HUES6 (cell line): ENCODE measurements at regions not wholly inside any gene's neighbourhood (a gene's known extent, or its start where the extent isn't known, plus 50 kb on each side); places are given as distances from the start of the nearest gene placed in this dataset.
A peak's percentile ranks its signal among the peaks of the same experiment; 100 is the strongest.

Source experiments
- H3K27ac ChIP-seq: 2 replicates; pipeline ENCODE4 v1.7.0; 2013; ENCODE audit warnings: low read depth, mild to moderate bottlenecking, low read length, inconsistent platforms
- H3K27me3 ChIP-seq: 2 replicates; pipeline ENCODE4 v1.6.1; 2013; ENCODE audit warnings: low read length; ENCODE audit not compliant: control insufficient read depth, insufficient read depth
- H3K36me3 ChIP-seq: 2 replicates; pipeline ENCODE4 v1.6.1; 2013; ENCODE audit warnings: low read length; ENCODE audit not compliant: control insufficient read depth, insufficient read depth
- H3K4me1 ChIP-seq: 2 replicates; pipeline ENCODE4 v1.6.1; 2013; ENCODE audit warnings: low read length; ENCODE audit not compliant: control insufficient read depth, insufficient read depth
- H3K4me3 ChIP-seq: 2 replicates; pipeline ENCODE4 v1.5.1; 2013; ENCODE audit warnings: low read depth, low read length
- H3K9ac ChIP-seq: one replicate; pipeline ENCODE4 v1.6.1; 2013; ENCODE audit warnings: mild to moderate bottlenecking, low read length
- H3K9me3 ChIP-seq: 2 replicates; pipeline ENCODE4 v1.6.1; 2013; ENCODE audit warnings: low read depth, low read length; ENCODE audit not compliant: control insufficient read depth, insufficient read depth

GRCh38 chr2:188119112-188119838, 172.4 kb upstream of the GULP1 start:
- Histone ChIP-seq H3K27ac (no peak overlapping the region), H3K9me3 (no peaks in the 10 kb centered on the region), H3K4me3 (no peak overlapping the region), H3K9ac (no peak overlapping the region), H3K27me3 (no peaks in the 10 kb centered on the region), H3K36me3 (peaks cover 10% of the 10 kb centered on the region; the same call in 1 of the 2 replicates), H3K4me1 (no peaks in the 10 kb centered on the region)

- peak overlapping the region; percentile 53 for H3K4me3 ChIP-seq
- no peaks in the 10 kb centered on the region for H3K4me1 ChIP-seq
- no peaks in the 10 kb centered on the region; the same call in 1 of the 2 replicates for H3K36me3 ChIP-seq
- no peak overlapping the region for H3K27ac ChIP-seq
- no peaks in the 10 kb centered on the region for H3K27me3 ChIP-seq
- no peak overlapping the region for H3K9ac ChIP-seq
- no peaks in the 10 kb centered on the region for H3K9me3 ChIP-seq
Measured at GRCh38 chr2:188122985-188123384, 168.7 kb upstream of the GULP1 start.

GRCh38 chr2:188129677-188130076, 162.0 kb upstream of the GULP1 start:
- no peak overlapping the region for H3K9ac ChIP-seq
- H3K9me3 ChIP-seq: no peaks in the 10 kb centered on the region
- H3K4me3 ChIP-seq: no peak overlapping the region
- no peaks in the 10 kb centered on the region for H3K27me3 ChIP-seq
- H3K36me3 ChIP-seq: peaks cover 40% of the 10 kb centered on the region; the same call in 1 of the 2 replicates
- no peak overlapping the region for H3K27ac ChIP-seq
- no peaks in the 10 kb centered on the region for H3K4me1 ChIP-seq

GRCh38 chr2:188130317-188130716, 161.4 kb upstream of the GULP1 start:
- H3K9ac ChIP-seq: no peak overlapping the region
- H3K27me3 ChIP-seq: no peaks in the 10 kb centered on the region
- H3K27ac ChIP-seq: no peak overlapping the region
- H3K4me3 ChIP-seq: no peak overlapping the region
- H3K36me3 ChIP-seq: peaks cover 44% of the 10 kb centered on the region; the same call in 1 of the 2 replicates
- H3K9me3 ChIP-seq: no peaks in the 10 kb centered on the region
- no peaks in the 10 kb centered on the region for H3K4me1 ChIP-seq

- no peaks in the 10 kb centered on the region for H3K4me1 ChIP-seq
- peaks cover 48% of the 10 kb centered on the region; the same call in 1 of the 2 replicates for H3K36me3 ChIP-seq
- H3K4me3 ChIP-seq: no peak overlapping the region
- no peak overlapping the region for H3K9ac ChIP-seq
- H3K9me3 ChIP-seq: no peaks in the 10 kb centered on the region
- no peak overlapping the region for H3K27ac ChIP-seq
- no peaks in the 10 kb centered on the region for H3K27me3 ChIP-seq
Measured at GRCh38 chr2:188131281-188131680, 160.4 kb upstream of the GULP1 start.

GRCh38 chr2:188132385-188132784, 159.3 kb upstream of the GULP1 start:
- Histone ChIP-seq H3K27me3 (no peaks in the 10 kb centered on the region), H3K9ac (no peak overlapping the region), H3K27ac (no peak overlapping the region), H3K36me3 (peaks cover 58% of the 10 kb centered on the region; the same call in 1 of the 2 replicates), H3K4me3 (no peak overlapping the region), H3K9me3 (no peaks in the 10 kb centered on the region), H3K4me1 (no peaks in the 10 kb centered on the region)

- Histone ChIP-seq H3K27ac (no peak overlapping the region), H3K27me3 (no peaks in the 10 kb centered on the region), H3K36me3 (peaks cover 64% of the 10 kb centered on the region; the same call in 1 of the 2 replicates), H3K9ac (no peak overlapping the region), H3K4me3 (no peak overlapping the region), H3K9me3 (no peaks in the 10 kb centered on the region), H3K4me1 (no peaks in the 10 kb centered on the region)
Measured at GRCh38 chr2:188134241-188134640, 157.4 kb upstream of the GULP1 start.

GRCh38 chr2:188138313-188138712, 153.4 kb upstream of the GULP1 start:
- H3K9ac ChIP-seq: no peak overlapping the region
- H3K9me3 ChIP-seq: no peaks in the 10 kb centered on the region

GRCh38 chr2:188142088-188142487, 149.6 kb upstream of the GULP1 start:
- no peak overlapping the region for H3K27ac ChIP-seq
- H3K27me3 ChIP-seq: no peaks in the 10 kb centered on the region
- no peaks in the 10 kb centered on the region for H3K9me3 ChIP-seq
- no peak overlapping the region for H3K4me3 ChIP-seq
- H3K36me3 ChIP-seq: peaks cover 25% of the 10 kb centered on the region; the same call in 1 of the 2 replicates
- H3K9ac ChIP-seq: no peak overlapping the region
- H3K4me1 ChIP-seq: peaks cover 8% of the 10 kb centered on the region

More at GRCh38 chr2:188138313-188138712, 153.4 kb upstream of the GULP1 start:
- no peaks in the 10 kb centered on the region; the same call in 1 of the 2 replicates for H3K4me1 ChIP-seq
- no peaks in the 10 kb centered on the region for H3K27me3 ChIP-seq
- H3K36me3 ChIP-seq: peaks cover 31% of the 10 kb centered on the region; the same call in 1 of the 2 replicates
- no peak overlapping the region for H3K27ac ChIP-seq
- H3K4me3 ChIP-seq: no peak overlapping the region

- no peaks in the 10 kb centered on the region for H3K9me3 ChIP-seq
- H3K4me3 ChIP-seq: no peak overlapping the region
- peaks cover 21% of the 10 kb centered on the region; the same call in 1 of the 2 replicates for H3K36me3 ChIP-seq
- H3K27me3 ChIP-seq: no peaks in the 10 kb centered on the region
- no peak overlapping the region for H3K9ac ChIP-seq
- peaks cover 8% of the 10 kb centered on the region for H3K4me1 ChIP-seq
- no peak overlapping the region for H3K27ac ChIP-seq
Measured at GRCh38 chr2:188142636-188143295, 148.9 kb upstream of the GULP1 start.

GRCh38 chr2:188145885-188146284, 145.8 kb upstream of the GULP1 start:
- Histone ChIP-seq H3K36me3 (peaks cover 21% of the 10 kb centered on the region; the same call in 1 of the 2 replicates), H3K4me1 (peaks cover 15% of the 10 kb centered on the region), H3K9ac (no peak overlapping the region), H3K9me3 (no peaks in the 10 kb centered on the region), H3K27me3 (no peaks in the 10 kb centered on the region), H3K4me3 (no peak overlapping the region), H3K27ac (no peak overlapping the region)
